Iris pigment epithelial cell (primary cell): ENCODE measurements at regions not wholly inside any gene's neighbourhood (a gene's known extent, or its start where the extent isn't known, plus 50 kb on each side); places are given as distances from the start of the nearest gene placed in this dataset.

Source experiments
- DNase-seq: peaks from one replicate; pipeline ENCODE4 v3.0.0-alpha.2; 2011; ENCODE audit warnings: low read depth

DNA sequence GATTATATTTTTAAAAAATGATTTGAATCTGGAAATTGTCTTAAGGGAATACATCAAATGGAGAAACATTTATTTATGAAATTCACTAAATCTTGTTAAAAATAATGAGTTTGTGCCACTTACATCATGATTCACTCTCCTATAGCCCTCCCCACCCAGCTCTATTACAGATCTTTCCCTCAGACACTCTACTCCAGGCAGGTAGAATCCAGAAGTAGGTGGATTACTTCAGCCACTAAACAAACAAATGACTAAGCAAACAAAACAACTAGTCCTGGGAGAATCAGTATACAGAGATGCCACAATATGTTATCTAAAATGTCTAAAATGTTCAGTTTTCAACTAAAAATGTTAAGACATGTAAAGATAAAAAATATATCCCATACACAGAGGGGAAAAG, 608.1 kb upstream of the UBE2E2 start:
- no peak for DNase-seq

DNA sequence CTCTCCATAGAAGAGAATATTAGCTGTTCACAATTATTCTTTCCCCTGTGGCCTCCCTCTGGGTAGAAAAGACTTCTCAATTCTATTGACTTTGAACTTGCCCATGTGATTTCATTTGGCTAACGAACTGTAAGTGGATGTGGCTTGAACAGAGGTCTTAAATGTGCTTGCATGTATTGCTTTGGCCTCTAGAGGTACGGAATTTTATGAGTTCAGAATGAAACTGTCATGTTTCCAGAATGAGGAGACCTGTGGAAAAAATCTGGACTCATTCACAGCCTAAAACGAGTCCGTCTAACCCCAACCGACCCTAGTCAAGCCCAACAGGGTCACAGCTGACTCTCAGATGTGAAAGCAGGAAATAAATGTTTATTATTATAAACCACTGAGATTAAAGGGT, 596.7 kb upstream of the UBE2E2 start:
- DNase-seq = no peak

DNA sequence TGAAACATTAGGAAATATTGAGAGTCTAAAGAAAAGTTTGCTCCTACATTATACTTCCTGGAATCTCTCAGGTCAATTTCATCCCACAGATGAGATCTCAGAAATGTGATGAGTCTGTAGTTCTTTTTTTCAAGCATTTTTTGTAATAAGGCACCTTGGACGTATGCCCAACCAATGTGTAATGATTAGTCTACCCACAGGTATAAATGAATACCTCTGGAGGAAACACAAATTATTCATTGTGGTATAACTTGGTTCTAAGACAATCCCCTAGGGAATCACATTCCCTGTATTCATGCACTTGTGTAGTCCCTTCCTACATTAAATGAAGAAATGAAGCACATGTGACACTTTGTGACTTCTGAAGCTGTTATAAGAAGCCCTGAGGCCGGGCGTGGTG, 596.2 kb upstream of the UBE2E2 start:
- no peak for DNase-seq

DNA sequence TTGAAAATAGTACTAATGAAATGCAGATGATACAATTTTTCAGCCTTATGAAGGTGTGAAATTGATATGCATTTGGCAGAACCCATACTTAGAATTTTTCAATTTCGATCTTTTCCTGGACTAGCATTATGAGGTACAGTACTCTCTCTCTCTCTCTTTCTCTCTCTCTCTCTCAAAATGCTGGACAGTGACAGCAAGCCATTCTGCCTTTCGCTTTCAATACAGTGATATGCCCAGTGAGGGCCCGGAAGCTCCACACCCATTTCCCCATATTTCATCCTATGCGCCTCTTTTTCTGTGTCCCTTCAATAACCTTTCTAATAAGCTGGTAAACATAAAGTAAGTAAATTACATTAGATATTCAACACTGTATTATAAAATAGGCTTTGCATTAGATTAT, 595.0 kb upstream of the UBE2E2 start:
- DNase-seq = no peak

DNA sequence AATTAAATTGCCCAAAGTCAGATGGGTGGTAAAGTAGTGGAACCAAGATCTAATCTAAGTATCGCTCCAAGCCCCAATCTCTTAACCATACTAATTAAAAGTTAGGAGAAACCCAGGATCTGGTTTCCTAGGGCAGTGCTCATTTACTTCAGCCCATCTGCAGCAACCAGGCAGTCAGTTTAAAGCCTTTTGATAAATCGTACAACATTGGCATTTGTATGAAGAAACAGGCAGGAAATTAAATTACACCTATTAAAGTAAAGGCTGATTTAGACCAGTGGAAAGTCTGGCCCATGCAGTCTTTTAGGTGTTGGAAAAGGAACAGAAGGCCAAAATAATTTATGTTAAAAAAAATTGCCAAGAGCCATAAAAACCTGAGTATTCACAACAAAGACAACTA, 594.4 kb upstream of the UBE2E2 start:
- no peak for DNase-seq

DNA sequence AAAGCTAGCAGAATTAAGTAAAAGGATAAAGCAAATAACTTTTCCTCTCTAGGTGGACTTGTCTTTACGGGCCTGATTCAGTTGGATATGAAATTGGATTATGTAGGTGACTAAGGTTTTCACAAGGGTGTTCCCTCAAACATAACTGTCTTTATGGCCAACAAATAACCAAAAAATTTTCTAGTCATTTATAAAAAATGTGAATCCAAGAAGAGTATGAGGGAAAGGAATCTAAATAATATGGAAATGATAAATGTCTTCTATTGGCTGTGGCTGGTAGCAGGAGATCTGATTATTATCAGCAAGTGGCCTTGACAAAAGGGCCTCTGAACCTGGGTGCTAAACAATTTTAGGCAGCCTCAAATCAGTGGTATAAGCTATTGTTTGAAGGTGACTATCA, 594.0 kb upstream of the UBE2E2 start:
- DNase-seq = no peak

DNA sequence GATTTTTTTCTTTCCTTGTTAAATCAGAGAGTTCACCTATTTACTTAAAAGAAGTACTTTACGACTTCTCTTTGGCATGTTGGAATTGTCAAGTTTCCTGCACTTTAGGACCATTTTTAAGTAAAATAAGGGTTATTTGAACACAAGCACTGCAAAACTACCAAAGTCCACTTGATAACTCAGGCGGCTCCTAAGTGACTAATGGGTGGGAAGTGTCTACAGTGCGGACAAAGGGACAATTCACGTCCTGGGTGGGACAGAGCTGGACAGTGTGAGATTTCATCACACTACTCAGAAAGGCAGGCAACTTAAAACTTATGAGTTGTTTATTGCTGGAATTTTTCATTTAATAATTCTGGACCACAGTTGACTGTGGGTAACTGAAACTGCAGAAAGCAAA, 590.2 kb upstream of the UBE2E2 start:
- no peak for DNase-seq

DNA sequence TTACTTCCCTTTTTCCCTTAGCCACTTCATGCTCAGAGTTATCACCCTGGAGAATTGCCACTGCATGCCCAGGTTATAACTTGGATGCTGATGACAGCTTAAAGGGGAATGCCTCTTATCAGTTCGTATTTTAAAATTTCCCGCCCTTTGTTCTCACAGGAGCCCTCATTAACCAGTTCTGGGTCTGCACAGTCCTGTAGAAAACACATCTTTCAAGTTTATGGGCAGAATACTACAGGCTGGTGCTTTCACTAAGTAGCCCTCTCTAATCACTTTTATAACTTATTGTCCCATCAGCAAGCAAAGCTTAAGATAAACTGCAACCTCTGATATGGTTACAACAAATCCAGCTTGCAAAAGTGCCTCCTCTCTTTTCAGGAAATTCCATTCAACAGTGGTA, 587.3 kb upstream of the UBE2E2 start:
- no peak for DNase-seq

DNA sequence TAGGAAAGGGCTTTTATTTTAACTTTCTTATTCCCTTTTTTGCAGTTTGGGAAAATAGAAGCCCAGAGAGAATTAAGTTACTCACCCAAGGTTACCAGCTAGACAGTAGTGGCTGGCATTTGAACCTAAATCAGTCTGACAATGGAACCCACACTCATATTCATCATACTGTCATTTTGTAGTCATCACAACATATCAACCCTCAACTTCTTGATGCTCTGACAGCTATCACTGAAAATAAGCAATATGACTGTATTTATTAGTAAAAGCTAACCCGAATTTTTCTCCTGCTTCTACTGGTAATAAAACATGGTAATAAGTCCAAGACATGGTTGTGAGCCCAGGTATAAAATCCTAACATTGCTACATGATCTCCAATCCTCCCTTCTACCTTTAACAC, 585.8 kb upstream of the UBE2E2 start:
- no peak for DNase-seq

DNA sequence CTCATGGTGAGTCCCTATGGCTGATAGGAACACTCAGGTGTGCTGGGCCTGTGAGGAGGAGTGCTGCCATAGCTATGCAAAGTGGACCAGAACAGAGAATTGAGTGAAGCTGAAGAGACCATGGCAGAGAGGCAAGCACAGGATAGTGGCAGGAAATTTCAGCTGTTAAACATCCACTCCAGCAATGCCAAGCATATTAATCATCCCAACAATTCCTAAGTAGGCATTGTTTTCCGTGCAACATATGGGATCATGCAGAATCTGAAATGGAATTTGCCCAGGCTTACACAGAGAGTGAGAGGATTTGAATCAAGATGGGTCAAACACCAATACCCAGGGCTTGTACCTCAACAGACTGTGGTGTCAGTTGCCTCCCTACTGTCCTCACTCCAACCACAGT, 582.6 kb upstream of the UBE2E2 start:
- DNase-seq = no peak

DNA sequence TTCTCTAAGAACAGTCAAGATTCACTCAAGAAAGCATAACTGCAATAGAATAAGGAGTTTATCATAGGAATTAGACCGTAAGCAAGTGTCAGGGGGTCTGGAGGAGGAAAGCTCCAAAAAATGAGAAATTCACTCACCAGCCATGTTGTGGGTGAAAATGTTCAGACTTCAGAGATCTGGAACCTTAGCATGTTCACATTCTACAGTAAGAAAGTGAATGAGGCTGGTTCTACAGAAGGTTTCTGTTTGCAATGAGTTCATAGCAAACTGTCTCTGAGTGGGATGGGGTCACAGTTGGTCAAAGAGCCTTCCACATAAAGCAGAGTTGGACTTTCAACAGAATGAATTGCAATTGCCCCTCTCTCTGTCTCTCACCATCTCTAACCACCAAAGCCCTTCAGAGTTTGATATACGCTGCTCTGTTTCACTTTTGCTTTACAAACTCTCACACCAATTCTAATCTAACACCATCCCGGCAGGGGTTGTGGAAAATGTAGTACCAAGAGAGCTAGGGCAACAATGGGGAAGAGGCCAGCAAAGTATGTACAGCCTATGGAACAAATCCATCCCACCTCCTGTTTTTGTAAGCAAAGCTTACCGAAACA, 581.8 kb upstream of the UBE2E2 start:
- no peak for DNase-seq

DNA sequence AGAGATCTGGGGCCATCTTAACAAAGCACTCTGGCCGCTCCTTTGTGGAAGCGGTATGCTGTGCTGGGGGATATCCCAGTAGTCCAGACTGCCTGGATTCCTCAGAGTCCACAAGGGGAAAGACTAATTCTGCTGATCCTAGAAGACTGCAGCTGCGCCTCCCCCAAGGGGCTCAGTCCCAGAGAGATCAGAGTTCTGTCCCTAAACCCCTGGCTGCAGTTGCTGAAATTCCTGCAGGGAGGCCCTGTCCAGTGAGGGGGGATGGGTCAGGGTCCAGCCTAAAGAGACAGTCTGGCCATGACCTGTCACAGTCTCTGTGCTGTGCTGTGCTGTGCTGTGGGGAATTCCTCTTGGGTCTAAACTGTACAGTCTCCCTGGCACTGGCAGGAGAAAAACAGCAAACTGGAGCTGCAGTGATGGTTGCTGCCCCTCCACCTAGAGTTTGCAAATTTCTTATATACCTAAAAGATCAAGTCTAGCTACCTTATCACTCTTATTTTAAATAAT, 575.1 kb upstream of the UBE2E2 start:
- no peak for DNase-seq

DNA sequence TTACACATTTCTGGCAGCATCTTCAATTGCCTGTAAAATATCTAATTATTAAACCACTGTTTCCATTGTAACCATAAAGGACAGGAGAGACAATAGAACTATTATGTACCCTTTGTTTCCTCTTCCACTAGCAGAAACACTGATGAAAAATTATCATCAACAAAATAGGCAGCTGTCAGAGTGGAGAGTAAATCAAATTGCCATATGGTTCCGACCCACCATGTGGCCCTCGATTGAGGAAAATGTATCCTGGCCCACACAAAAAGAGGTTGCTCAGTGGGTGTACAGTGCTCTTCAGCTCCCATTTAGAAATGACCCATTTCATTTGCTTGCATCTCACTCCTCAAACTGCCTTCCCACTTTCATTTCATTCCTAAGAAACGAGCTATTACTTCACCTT, 570.6 kb upstream of the UBE2E2 start:
- no peak for DNase-seq

DNA sequence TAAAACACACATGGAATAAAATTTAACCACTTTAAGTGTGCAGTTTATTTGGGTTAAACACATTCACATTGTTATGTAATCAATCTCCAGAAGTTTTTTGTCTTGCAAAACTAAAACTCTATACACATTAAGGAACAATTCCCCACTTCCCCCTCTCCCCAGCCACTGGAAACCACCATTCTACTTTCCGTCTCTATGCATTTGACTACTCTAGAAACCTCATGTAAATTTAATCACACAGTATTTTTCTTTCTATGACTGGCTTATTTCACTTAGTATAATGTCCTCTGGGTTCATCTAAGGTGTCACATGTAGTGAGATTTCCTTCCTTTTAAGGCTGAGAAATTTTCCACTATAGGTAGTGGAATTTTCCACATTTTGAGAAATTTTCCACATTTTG, 568.7 kb upstream of the UBE2E2 start:
- DNase-seq = no peak

DNA sequence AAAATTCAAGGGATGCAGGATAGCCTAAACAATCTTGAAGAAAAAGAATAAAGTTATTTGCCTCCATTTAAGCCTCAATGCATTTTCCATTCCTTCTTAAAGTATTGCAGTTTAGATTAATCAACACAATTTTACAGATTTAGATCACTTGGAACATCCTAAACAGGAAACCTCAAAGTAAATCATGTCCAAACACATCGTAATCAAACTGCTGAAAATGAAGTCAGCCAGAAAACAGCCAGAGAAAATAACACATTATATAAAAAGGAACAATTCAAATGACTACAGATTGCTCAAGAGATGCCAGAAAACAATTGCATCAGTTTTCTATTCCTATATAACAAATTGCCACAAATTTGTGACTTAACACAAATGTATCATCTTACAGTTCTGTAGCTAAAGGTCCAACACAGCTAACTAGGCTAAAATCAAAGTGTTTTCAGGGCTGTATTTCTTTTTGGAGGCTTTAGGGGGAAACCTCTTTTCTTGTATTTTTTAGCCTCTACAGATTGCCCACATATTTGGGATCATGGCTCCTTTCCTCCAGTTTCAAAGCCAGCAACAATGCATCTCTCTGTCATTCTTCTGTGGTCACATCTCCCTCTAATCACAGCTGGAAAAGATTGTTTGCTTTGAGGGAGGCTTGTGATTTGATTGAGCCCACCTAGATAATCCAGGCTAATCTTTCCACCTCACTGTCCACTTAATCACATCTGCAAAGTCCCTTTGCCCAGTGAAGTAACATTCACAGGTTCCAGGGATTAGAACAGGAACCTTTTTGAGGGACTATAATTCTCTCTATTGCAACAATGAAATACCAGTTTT, 543.3 kb upstream of the UBE2E2 start:
- peak; percentile 4 for DNase-seq

DNA sequence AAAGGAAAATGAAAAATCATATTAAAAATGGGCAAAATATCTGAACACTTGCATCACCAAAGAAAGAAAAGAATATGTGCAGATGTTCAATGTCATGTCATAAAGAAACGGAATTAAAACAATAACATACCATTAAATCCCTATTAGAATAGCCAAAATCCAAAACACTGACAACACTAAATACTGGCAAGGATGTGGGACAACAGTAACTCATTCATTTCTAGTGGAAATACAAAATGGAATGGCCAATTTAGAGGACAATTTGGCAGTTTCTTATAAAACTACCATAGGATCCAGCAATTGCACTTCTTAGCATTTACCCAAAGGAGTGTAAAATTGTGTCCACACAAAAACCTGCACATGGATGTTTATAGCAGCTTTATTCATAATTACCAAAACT, 542.5 kb upstream of the UBE2E2 start:
- DNase-seq = no peak

DNA sequence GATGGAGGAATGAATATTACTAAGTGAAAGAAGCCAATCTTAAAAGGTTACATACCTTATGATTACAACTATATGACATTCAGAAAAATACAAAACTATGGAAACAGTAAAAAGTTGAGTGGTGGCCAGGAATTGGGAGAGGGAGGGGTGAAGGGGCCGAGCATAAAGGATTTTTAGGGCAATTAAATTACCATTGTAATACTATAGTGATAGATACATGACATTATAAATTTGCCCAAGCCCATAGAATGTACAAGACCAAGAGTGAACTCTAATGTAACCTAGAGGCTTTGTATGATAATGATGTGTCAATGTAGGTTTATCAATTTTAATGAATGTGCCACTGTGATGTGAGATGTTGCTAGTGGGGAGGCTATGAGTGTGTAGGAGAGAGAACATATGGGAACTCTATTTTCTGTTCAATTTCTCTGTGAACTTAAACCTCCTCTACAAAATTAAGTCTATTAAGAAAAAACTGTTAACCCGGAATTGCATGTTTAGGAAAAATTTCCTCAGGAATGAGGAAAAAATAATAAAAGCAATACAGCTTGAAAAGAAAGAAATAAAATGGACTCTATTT, 541.9 kb upstream of the UBE2E2 start:
- DNase-seq = no peak

DNA sequence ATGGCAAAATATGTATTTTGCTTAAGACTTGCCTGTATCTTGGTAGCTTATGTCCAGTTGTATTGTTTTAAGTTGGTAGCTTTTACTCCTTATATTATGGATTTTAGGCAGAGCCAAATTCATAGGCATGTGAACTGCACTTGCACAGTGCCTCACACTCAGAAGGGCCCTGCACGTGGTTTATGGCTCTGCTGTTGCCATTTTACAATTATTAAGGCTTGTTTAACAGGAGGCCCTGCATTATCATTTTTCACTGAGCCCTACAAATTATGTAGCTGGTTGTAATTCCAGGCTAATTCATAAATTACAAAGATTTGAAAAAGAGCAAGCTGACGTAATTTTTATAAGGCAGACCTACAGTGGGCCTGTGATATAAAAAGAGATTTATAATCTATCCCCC, 537.6 kb upstream of the UBE2E2 start:
- DNase-seq = no peak

DNA sequence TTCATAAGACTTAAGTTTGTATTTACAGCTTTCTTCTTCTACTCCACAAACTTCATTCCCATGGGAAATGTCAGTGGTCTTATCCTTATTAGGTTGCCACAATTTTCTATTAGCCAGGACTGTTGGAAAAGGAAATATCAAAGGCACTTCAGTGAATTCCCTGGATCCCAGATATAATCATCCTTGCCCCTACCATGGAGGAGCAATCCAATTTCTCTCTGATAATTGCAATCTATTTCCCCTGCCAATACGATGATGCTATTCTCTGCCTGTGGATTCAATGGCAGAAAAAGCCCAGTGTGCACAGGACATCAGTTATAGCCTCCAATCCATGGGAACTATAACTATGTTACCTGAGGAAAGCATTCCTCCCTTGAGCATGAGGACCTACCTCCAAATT, 536.4 kb upstream of the UBE2E2 start:
- DNase-seq = no peak

DNA sequence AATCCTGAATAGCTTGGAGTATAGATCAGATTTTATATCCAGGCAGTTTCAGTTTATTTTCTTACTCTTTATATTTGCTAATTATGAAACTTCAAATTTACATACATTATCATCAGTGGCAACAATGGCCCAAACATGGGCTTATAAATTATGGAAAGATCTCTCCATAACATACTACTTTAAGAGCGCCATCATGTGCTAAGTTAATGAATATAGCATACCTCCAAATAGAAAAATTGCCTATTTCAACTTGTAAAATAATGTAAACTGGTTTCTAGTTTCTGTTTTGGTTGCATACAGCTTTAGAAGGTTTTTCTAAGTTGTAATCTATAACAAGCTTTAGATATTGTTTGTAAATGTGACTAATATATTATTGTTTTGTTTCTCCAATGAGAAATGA, 531.3 kb upstream of the UBE2E2 start:
- no peak for DNase-seq

DNA sequence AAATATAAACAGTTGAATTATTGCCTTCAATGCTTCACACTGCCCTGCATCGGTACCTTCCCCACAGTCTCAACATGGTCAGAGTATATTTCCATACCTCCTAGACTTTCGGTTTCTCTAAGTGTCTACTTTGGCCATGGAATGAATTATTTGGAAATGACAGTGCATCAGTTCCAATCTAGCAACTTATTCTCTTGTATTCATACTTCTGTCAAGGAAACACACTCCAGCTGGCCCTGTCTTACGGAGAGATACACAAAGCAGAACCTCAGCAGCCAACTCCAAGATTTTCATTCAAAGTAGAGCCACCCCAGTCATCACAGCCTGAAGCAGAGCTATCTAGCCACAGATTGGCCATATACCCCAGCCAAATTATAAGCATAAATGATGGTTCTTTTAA, 518.4 kb upstream of the UBE2E2 start:
- DNase-seq = no peak

DNA sequence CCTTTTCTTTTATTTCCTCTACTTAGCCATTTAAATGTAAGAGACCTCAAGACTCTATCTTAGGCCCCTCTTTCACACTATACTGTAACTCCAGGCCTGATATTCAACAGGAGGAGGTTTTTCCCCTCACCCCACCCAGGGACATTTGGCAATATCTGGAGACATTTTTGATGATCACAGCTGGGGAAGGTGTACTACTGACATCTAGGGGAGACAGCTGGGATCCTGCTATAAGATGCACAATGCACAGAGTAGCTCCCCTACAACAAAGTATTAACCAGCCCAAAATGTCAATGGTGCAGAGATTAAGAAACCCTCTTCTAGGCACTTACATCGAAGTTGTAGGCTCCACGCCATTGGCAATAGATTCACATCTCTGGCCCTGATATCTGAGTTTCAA, 517.5 kb upstream of the UBE2E2 start:
- DNase-seq = peak; percentile 17

DNA sequence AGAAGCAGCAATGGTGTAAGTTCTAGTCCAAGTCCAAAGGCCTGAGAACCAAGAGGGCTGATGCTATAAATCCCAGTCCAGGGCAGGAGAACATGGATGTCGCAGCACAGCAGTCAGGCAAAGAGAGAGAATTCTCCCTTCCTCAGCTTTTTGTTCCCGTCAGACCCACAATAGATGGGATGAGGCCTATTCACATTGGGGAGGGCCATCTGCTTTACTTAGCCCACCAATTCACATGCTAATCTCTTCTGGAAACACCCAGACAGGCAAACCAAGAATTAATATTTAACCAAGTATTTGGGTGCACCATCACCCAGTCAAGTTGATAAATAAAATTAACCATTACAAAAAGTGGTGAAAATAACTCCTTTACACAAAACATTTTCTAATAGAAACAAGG, 511.7 kb upstream of the UBE2E2 start:
- DNase-seq = no peak
